Endothelial cell of umbilical vein (primary cell): ENCODE measurements at regions not wholly inside any gene's neighbourhood (a gene's known extent, or its start where the extent isn't known, plus 50 kb on each side); places are given as distances from the start of the nearest gene placed in this dataset.

Source experiments
- BruUV-seq: library from RNA; stranded (reverse); fragments of 400-500 nt; replicated peaks from 2 replicates; lab custom pipeline; 2021; lab: Mats Ljungman, UMichigan
- CTCF ChIA-PET: fragments of 300-600, 350-600 bp; sonication (Branson Sonifier 250); formaldehyde crosslinking; loops from one replicate; lab custom pipeline; 2021; ENCODE audit warnings: antibody characterized with exemption, inconsistent platforms; lab: Charles Lee
- POLR2A ChIA-PET: fragments of 300-600, 350-600 bp; sonication (Branson Sonifier 250); formaldehyde crosslinking; loops from one replicate; lab custom pipeline; 2021; ENCODE audit warnings: antibody characterized with exemption, inconsistent platforms; lab: Charles Lee
- DNase-seq: peaks from one replicate; pipeline ENCODE4 v3.0.0-alpha.2; 2011; ENCODE audit warnings: low read depth, low spot score
- FAIRE-seq: peaks from 2 replicates; lab custom pipeline; 2011; peaks lifted over from hg19 to GRCh38; lab: Jason Lieb, UNC
- H2AFZ ChIP-seq: 2 replicates; pipeline ENCODE4 v1.6.0; 2012; ENCODE audit warnings: low read depth, low read length, control low read depth, inconsistent platforms
- H3K27ac ChIP-seq: 2 replicates; pipeline ENCODE4 v1.5.1; 2011; ENCODE audit warnings: low read depth, mild to moderate bottlenecking, control low read depth, low read length, moderate library complexity; ENCODE audit not compliant: insufficient read depth
- H3K27me3 ChIP-seq, 2 experiments: 2 replicates each; pipeline versions ENCODE4 v1.6.0 to v1.6.1; 2011; ENCODE audit warnings: low read length in 2 of 2, mixed read lengths in 1 of 2; ENCODE audit not compliant: control insufficient read depth in 2 of 2, insufficient read depth in 2 of 2
- H3K36me3 ChIP-seq, 2 experiments: 2 replicates in 1 of 2; 3 replicates in 1 of 2; pipeline ENCODE4 v1.5.1; 2011; ENCODE audit warnings: low read length in 2 of 2, mild to moderate bottlenecking in 1 of 2, moderate library complexity in 1 of 2; ENCODE audit not compliant: control insufficient read depth in 2 of 2, insufficient read depth in 2 of 2; ENCODE audit errors: extremely low read depth in 1 of 2
- H3K4me1 ChIP-seq: 3 replicates; pipeline ENCODE4 v1.5.1; 2011; ENCODE audit warnings: mild to moderate bottlenecking, low read length; ENCODE audit not compliant: control insufficient read depth, insufficient read depth; ENCODE audit errors: extremely low read depth
- H3K4me2 ChIP-seq: 2 replicates; pipeline ENCODE4 v1.6.1; 2011; ENCODE audit warnings: low read length, control low read depth, mixed read lengths; ENCODE audit not compliant: insufficient read depth
- H3K4me3 ChIP-seq, 3 experiments: fragments of 200-600 bp in 1 of 3; sonication (generic), shearing (Covaris generic) in 1 of 3; replicated peaks in 1 of 3; 2 replicates each; pipeline ENCODE4 v1.5.1; 2011 to 2016; ENCODE audit warnings: control low read depth in 3 of 3, low read length in 3 of 3, mild to moderate bottlenecking in 2 of 3, inconsistent platforms in 1 of 3, low read depth in 1 of 3, moderate library complexity in 1 of 3; ENCODE audit not compliant: insufficient read depth in 1 of 3
- H3K79me2 ChIP-seq: 2 replicates; pipeline ENCODE4 v1.6.0; 2012; ENCODE audit warnings: low read length, inconsistent platforms; ENCODE audit not compliant: control insufficient read depth, insufficient read depth
- H3K9ac ChIP-seq: replicated peaks from 2 replicates; pipeline ENCODE3; 2011; ENCODE audit warnings: low read length, control low read depth; ENCODE audit not compliant: insufficient read depth; ENCODE audit errors: extremely low read depth
- H3K9me1 ChIP-seq: replicated peaks from 3 replicates; pipeline ENCODE4 v1.6.0; 2011; ENCODE audit warnings: mild to moderate bottlenecking, low read length; ENCODE audit not compliant: control insufficient read depth, insufficient read depth; ENCODE audit errors: extremely low read depth
- H3K9me3 ChIP-seq: replicated peaks from 2 replicates; pipeline ENCODE4 v1.5.1; 2012; ENCODE audit warnings: low read length, inconsistent platforms; ENCODE audit not compliant: control insufficient read depth, insufficient read depth
- H4K20me1 ChIP-seq: replicated peaks from 2 replicates; pipeline ENCODE3; 2011; ENCODE audit warnings: mild to moderate bottlenecking, low read length; ENCODE audit not compliant: control insufficient read depth, insufficient read depth; ENCODE audit errors: extremely low read depth
- EZH2 ChIP-seq: IDR thresholded peaks from 2 replicates; pipeline ENCODE4 v1.6.1; 2012; ENCODE audit warnings: borderline replicate concordance, low read depth, mild to moderate bottlenecking, moderate library complexity, low read length, inconsistent platforms; ENCODE audit not compliant: severe bottlenecking
- FOS ChIP-seq: IDR thresholded peaks from 2 replicates; pipeline ENCODE4 v1.6.1; 2011; ENCODE audit warnings: mild to moderate bottlenecking, low read length, moderate library complexity, borderline replicate concordance; ENCODE audit not compliant: insufficient read depth
- GATA2 ChIP-seq: IDR thresholded peaks from 2 replicates; pipeline ENCODE4 v1.7.0; 2011; ENCODE audit warnings: low read depth, mild to moderate bottlenecking, moderate library complexity, mixed read lengths, low read length; ENCODE audit not compliant: insufficient read length, insufficient read depth
- JUN ChIP-seq: IDR thresholded peaks from 2 replicates; pipeline ENCODE4 v1.6.1; 2011; ENCODE audit warnings: borderline replicate concordance, low read depth; ENCODE audit not compliant: insufficient read length, insufficient read depth
- MYC ChIP-seq: IDR thresholded peaks from one replicate; pipeline ENCODE4 v1.6.1; 2011; ENCODE audit warnings: mild to moderate bottlenecking, low read depth, low read length
- POLR2A ChIP-seq: IDR thresholded peaks from 2 replicates; pipeline ENCODE4 v1.6.1; 2012; ENCODE audit warnings: low read depth, mild to moderate bottlenecking, control low read depth, low read length
- POLR2AphosphoS5 ChIP-seq: IDR thresholded peaks from 2 replicates; pipeline ENCODE4 v1.6.1; 2012; ENCODE audit warnings: low read depth, mild to moderate bottlenecking, control low read depth, low read length, moderate library complexity; ENCODE audit not compliant: insufficient read depth
- dilution Hi-C: fragments of 300-500 bp; cut with MboI; formaldehyde crosslinking; loops from one replicate; pipeline ENCODE4 v1.15.0; 2019; ENCODE audit warnings: low sequenced_read_pairs; ENCODE audit not compliant: extremely low pct_ligation_motif_present
- intact Hi-C: fragments of 100-400 bp; cut with micrococcal nuclease; formaldehyde crosslinking; loops from one replicate; pipeline ENCODE4 v1.10.0; 2022
- TF ChIP-seq, protein P1 (sequence below), 2 donors: IDR thresholded peaks; 1 replicate in 1 of 2; 2 replicates in 1 of 2; pipeline ENCODE4 v1.5.1; 2011; ENCODE audit warnings: low read length in 2 of 2, mild to moderate bottlenecking in 2 of 2, moderate library complexity in 2 of 2, control low read depth in 1 of 2, inconsistent platforms in 1 of 2, low read depth in 1 of 2; ENCODE audit not compliant: insufficient read depth in 1 of 2; ENCODE audit errors: extremely low read depth in 1 of 2
- TF ChIP-seq, protein P2 (sequence below): IDR thresholded peaks from 2 replicates; pipeline ENCODE4 v1.6.1; 2011; ENCODE audit not compliant: insufficient read depth, insufficient read length

- Histone ChIP-seq H3K9me3 (no peaks in the 10 kb centered on the region), H3K9ac (no peak overlapping the region), H3K4me2 (no peak overlapping the region), H3K4me1 (no peaks in the 10 kb centered on the region), H3K4me3 (no peak overlapping the region), H3K36me3 (no peaks in the 10 kb centered on the region), H2AFZ (no peak overlapping the region), H3K79me2 (no peaks in the 10 kb centered on the region), H4K20me1 (no peaks in the 10 kb centered on the region), H3K27me3 (no peaks in the 10 kb centered on the region), H3K27ac (no peak overlapping the region), H3K9me1 (no peaks in the 10 kb centered on the region)
- intact Hi-C loops = no loop called here
- ChIA-PET CTCF (no interaction called here), POLR2A (no interaction called here)
- no peak for DNase-seq
- no TSS peak for BruUV-seq
- FAIRE-seq = no peak
- dilution Hi-C loops = no loop called here
- TF ChIP-seq FOS (no peak), POLR2AphosphoS5 (no peak), JUN (no peak), POLR2A (no peak), MYC (no peak), GATA2 (no peak), EZH2 (no peak)
- TF ChIP-seq, protein P1, sequence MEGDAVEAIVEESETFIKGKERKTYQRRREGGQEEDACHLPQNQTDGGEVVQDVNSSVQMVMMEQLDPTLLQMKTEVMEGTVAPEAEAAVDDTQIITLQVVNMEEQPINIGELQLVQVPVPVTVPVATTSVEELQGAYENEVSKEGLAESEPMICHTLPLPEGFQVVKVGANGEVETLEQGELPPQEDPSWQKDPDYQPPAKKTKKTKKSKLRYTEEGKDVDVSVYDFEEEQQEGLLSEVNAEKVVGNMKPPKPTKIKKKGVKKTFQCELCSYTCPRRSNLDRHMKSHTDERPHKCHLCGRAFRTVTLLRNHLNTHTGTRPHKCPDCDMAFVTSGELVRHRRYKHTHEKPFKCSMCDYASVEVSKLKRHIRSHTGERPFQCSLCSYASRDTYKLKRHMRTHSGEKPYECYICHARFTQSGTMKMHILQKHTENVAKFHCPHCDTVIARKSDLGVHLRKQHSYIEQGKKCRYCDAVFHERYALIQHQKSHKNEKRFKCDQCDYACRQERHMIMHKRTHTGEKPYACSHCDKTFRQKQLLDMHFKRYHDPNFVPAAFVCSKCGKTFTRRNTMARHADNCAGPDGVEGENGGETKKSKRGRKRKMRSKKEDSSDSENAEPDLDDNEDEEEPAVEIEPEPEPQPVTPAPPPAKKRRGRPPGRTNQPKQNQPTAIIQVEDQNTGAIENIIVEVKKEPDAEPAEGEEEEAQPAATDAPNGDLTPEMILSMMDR (IDR thresholded peaks at IDR 0.05; ENCODE audit: extremely low read depth in 1 of 2, insufficient read depth in 1 of 2, low read depth in 1 of 2, low read length in 2 of 2) = no peak
- TF ChIP-seq, protein P2, sequence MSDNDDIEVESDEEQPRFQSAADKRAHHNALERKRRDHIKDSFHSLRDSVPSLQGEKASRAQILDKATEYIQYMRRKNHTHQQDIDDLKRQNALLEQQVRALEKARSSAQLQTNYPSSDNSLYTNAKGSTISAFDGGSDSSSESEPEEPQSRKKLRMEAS = no peak
Observed at GRCh38 chr11:39768214-39768613, 1691.2 kb downstream of the LRRC4C start.
